Stimulated activated naive CD8-positive, alpha-beta T cell treated with anti-CD3 and anti-CD28 coated beads, Interleukin-15, amount 100 ng/mL, for 72 hours (primary cell): ENCODE measurements at regions not wholly inside any gene's neighbourhood (a gene's known extent, or its start where the extent isn't known, plus 50 kb on each side); places are given as distances from the start of the nearest gene placed in this dataset.

Experiments used
- ATAC-seq: fragments of 150-1000 bp; cut with Tn5 transposase; 2 replicates; pipeline ENCODE4 v1.10.0; 2021; ENCODE audit warnings: mild to moderate bottlenecking, moderate library complexity
- DNase-seq, 2 donors: peaks; one replicate each; pipeline ENCODE4 v3.0.0; 2021 to 2022
- H3K27ac Mint-ChIP-seq, 2 donors: one replicate each; pipeline ENCODE4 v1.8.0; 2022; ENCODE audit warnings: mild to moderate bottlenecking in 2 of 2, mixed read lengths in 2 of 2, moderate library complexity in 2 of 2
- H3K27me3 Mint-ChIP-seq: one replicate; pipeline ENCODE4 v1.8.0; 2022; ENCODE audit warnings: mixed read lengths
- H3K4me1 Mint-ChIP-seq: one replicate; pipeline ENCODE4 v1.8.0; 2022; ENCODE audit warnings: mild to moderate bottlenecking, mixed read lengths
- H3K4me3 Mint-ChIP-seq, 2 donors: one replicate each; pipeline ENCODE4 v1.8.0; 2022; ENCODE audit warnings: mild to moderate bottlenecking in 2 of 2, mixed read lengths in 2 of 2, moderate library complexity in 1 of 2
- H3K9me3 Mint-ChIP-seq, 2 donors: one replicate each; pipeline ENCODE4 v1.8.0; 2022; ENCODE audit warnings: mixed read lengths in 2 of 2

DNA sequence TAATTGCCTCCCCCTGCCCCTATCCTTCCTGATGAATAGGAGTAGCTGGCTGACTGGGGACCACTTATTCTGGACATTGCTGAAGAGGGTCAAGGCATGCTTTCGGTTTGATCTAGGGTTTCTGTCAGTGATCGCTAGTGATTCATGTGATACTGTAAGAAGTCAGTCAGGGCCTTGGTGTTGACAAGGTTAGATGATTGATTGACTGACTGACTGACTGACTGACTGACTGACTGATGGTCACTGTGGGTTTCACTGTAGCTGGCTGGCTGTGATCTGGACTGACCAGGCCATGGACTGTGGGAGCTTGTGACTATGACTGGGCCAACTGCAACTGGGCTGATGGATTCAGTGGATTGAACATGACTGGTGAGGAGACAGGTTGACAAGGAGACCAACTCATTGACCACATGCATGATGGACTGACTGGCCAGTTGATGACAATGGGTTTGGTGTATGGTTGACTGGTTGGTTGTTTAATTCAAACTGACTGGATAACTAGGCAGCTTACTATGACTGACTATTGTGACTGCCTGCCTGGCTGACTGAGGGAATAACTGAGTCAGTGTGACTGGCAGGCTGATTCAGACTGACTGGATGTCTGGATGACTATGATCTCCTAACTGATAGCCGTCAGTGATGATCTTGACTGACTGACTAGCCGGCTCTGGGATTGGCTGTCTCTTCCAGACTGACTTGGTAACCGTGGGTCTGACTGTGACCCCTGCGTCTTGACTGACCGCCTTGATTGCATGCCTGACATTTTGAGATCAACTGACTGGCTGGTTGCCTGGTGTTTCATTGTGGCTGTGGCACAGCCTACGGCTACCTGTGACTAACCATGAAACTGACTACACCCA is 509.9 kb downstream of the SHQ1 start:
- no peak overlapping the region for H3K27ac Mint-ChIP-seq

DNA sequence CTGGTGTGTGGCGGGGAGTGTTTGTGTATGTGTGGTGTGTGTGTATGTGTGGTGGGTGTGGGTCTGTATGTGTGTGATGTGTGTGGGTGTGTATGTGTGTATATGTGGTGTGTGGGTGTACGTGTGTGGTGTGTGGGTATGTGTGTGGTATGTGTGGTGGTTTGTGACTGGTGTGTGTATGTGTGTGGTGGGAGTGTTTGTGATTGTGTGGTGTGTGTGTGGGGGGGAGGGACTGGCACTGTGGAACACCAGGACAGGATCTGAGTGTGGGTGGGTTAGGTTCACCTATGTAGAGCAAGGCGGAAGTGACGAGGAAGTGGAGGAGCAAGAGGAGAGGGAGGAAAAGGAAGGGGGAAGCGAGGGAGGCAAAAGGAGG is 510.8 kb downstream of the SHQ1 start:
- ATAC-seq (no peak), DNase-seq (no peak)
- Mint-ChIP-seq H3K4me3 (no peak overlapping the region), H3K27me3 (no peaks in the 10 kb centered on the region), H3K4me1 (peaks cover 22% of the 10 kb centered on the region), H3K27ac (no peak overlapping the region), H3K9me3 (no peaks in the 10 kb centered on the region)

More for the DNA sequence above, 509.9 kb downstream of the SHQ1 start:
- Mint-ChIP-seq H3K27me3 (no peaks in the 10 kb centered on the region), H3K4me3 (no peak overlapping the region), H3K9me3 (no peaks in the 10 kb centered on the region), H3K4me1 (peaks cover 31% of the 10 kb centered on the region)
- ATAC-seq (peak; percentile 57), DNase-seq (peak in 1 of 2 donors; percentile 44)

DNA sequence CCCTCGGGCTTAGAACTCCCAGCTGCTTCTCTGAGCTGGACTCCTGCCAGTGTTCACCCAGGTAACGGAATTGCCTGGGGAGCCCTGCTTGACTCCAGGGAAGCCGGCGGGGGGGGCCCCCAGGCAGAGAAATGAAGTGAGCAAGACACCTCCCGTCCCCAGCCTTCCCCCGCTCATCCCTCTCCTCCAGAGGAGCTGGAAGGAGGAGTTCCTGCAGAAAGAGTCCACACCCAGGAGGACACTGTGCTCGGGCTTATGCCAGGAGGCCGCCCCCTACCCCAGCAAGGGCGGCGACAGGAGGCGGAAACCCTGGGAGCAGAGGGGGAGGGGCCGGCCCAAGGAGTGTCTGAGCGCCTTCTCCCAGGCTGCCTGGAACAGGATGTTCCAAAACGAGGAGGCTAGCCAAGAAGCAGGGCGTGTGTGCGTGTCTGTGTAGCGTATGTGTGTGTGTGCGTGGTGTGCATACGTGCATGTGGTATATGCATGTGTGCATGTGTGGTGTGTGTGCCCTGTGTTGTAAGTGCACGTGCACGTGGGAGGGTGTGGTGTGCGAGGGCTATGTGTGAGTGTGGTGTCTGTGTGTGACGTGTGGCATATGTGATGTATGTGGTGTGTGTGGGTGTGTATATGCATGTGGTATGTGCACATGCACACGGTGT is 511.3 kb downstream of the SHQ1 start:
- H3K9me3 Mint-ChIP-seq = no peaks in the 10 kb centered on the region
- no peak overlapping the region for H3K4me3 Mint-ChIP-seq
- DNase-seq (no peak), ATAC-seq (no peak)
- no peaks in the 10 kb centered on the region for H3K27me3 Mint-ChIP-seq
- peak overlapping the region in 1 of 2 donors; percentile 7 for H3K27ac Mint-ChIP-seq
- H3K4me1 Mint-ChIP-seq = peaks cover 17% of the 10 kb centered on the region

DNA sequence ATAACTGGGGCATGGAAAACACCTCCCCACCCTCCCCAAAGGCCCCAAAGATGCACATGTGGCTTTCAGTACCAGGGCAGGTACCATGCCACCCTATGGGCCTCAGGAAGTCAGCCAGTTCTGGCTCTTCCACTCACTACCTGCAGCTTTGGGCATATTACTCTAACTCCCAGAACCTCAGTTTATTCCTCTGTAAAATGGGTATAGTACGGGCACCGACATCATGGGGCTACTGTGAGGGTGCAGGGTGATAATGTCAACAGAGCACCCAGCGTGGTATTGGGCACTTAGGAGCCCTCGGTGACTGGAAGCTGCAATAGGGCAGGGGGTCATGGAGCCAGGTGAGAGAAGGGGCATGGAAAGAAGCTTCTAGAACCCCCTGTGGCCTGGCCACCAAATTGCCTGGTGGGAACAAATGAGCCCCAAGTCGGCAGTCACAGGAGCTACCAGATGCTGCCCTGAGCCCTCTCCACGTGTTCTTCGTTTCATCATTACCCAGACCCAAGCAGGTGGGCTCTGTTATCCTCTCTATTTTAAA is 512.1 kb downstream of the SHQ1 start:
- Mint-ChIP-seq H3K4me3 (no peak overlapping the region), H3K27ac (no peak overlapping the region), H3K4me1 (peaks cover 10% of the 10 kb centered on the region), H3K27me3 (no peaks in the 10 kb centered on the region), H3K9me3 (no peaks in the 10 kb centered on the region)
- DNase-seq (no peak), ATAC-seq (no peak)

DNA sequence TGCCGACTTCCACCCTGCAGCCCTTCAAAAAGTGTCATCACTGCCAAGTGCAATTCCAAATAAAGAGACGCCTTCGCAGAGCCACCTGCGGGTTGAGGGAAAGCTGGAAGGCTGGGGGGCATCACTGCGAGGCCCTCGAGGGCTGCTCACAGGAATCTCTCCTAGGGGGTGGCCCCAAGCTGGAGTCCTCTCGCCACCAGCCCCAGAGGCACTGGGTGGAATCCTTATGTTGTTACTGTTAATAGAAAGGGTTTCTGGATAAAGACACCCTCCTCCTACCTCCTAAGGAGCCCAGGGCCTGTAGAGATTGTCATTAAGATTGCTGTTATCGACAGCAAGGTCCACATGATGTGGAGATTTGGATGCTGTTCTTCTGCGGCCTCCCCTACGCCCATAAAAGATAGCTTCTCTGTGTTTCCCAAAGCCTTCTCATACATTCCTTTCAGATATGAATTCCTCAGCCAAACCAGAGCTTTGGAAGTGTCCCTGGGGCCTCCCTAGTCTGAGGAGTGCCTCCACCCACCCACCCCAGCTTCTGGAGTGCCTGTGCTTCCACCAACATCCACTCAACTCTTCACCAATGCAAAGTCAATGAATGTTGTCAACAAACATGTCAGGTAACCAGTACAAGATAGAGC is 512.7 kb downstream of the SHQ1 start:
- no peak for ATAC-seq

DNA sequence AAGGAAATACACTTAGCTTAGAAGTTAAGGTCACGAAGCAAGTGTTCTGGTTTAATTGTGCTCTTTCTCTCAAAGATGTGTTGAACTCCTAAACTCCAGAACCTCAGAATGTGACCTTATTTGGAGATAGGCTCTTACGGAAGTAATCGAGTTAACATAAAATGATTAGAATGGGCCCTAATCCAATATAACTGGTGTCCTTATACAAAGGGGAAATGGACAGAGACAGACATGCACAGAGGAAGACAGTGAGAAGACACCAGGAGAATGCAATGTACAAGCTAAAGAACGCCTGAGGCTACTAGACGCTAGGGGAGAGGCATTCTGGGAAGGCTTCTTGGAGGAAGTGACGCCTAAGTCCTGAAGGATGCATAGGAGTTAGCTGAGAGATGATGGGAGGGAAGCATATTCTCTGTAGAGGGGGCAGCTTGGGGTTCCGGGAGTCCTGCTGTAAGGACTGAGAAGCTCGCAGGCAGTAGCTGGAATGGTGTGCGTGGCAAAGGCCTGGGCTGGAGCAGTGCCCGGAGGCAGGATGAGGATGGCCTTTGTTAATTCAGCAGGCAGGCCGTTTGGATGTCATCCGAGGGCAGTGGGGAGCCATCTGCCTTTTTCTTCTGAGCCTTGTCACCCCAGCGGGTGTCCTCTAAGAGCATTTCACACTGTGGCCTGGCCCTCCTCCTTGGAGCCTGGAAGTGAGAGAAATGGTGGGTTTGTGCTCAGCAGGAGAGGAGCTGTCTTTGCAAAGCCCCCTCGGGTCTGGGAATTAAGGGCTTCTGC is 513.4 kb downstream of the SHQ1 start:
- Mint-ChIP-seq H3K4me3 (no peak overlapping the region), H3K9me3 (no peaks in the 10 kb centered on the region), H3K27ac (no peak overlapping the region), H3K27me3 (no peaks in the 10 kb centered on the region), H3K4me1 (no peaks in the 10 kb centered on the region)
- ATAC-seq (no peak), DNase-seq (no peak)

More for the DNA sequence above, 512.7 kb downstream of the SHQ1 start:
- no peaks in the 10 kb centered on the region for H3K27me3 Mint-ChIP-seq
- no peak overlapping the region for H3K4me3 Mint-ChIP-seq
- peaks cover 4% of the 10 kb centered on the region for H3K4me1 Mint-ChIP-seq
- DNase-seq = no peak
- no peak overlapping the region for H3K27ac Mint-ChIP-seq
- no peaks in the 10 kb centered on the region for H3K9me3 Mint-ChIP-seq

DNA sequence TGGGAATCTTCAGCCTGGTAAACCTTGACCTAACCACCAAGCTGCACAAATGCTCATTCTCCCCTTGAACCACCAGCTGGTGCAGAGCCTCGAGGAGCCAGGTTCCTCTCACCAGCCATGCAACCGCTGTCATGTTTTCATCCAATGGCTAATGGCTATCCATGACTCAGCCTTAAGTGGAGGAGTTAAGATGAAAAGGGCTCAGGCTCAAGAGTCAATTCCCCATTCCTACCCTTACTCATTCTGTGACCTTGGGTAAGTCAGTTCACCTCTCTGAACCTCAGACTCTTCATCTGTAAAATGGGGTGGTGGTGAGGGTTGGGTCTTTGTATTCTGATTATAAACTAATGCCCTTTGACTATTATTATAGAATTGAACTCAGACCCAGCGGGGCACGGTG is 515.6 kb downstream of the SHQ1 start:
- DNase-seq = no peak
- peaks cover 7% of the 10 kb centered on the region for H3K27me3 Mint-ChIP-seq
- ATAC-seq = no peak
- no peak overlapping the region for H3K4me3 Mint-ChIP-seq
- H3K27ac Mint-ChIP-seq = no peak overlapping the region
- H3K4me1 Mint-ChIP-seq = peaks cover 4% of the 10 kb centered on the region
- peaks cover 2% of the 10 kb centered on the region in 2 donors for H3K9me3 Mint-ChIP-seq

DNA sequence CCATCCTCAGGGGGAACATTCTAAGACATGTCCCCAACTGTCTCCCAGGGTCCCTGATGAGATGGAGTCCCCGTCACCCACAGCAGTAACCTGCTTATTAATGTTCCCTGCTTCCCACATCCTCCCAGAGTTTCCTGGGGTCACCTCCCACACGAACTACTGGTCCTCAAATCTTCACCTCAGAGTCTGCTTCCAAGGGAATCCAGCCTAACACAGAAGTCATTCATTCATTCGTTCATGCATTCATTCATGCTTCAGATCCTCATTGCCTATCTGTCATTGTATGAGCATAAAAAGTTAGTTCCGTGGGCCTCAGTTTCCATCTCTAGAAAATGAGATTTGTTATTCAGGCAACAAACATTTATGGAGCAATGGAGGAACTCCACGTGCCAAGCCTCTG is 516.2 kb downstream of the SHQ1 start:
- ATAC-seq (no peak), DNase-seq (no peak)
- Mint-ChIP-seq H3K27me3 (peaks cover 7% of the 10 kb centered on the region), H3K9me3 (peaks cover 9% of the 10 kb centered on the region in 2 donors), H3K4me1 (peaks cover 4% of the 10 kb centered on the region), H3K27ac (no peak overlapping the region), H3K4me3 (no peak overlapping the region)

DNA sequence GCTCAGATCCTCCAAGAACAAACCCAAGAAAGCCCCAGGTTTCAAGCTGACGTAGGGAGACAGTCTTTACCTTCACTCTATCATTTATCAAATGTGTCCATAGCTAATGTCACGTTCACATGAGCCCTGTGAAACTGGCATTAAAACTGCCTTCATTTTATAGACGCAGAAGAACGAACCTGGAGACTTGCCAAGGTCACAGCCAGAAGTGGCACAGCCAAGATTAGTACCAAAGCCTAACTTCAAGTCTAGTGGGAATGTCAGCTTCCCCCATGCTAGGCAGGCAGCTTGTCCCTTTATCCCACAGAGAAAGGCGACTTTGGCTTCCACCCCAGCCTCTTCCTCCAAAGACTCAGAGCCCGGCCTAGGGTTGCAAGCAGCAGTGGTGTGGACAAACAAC is 517.2 kb downstream of the SHQ1 start:
- H3K4me3 Mint-ChIP-seq = no peak overlapping the region
- peaks cover 7% of the 10 kb centered on the region for H3K27me3 Mint-ChIP-seq
- no peak for ATAC-seq
- peaks cover 4% of the 10 kb centered on the region for H3K4me1 Mint-ChIP-seq
- DNase-seq = no peak
- no peak overlapping the region for H3K27ac Mint-ChIP-seq
- H3K9me3 Mint-ChIP-seq = peaks cover 10 to 12% of the 10 kb centered on the region in 2 donors

DNA sequence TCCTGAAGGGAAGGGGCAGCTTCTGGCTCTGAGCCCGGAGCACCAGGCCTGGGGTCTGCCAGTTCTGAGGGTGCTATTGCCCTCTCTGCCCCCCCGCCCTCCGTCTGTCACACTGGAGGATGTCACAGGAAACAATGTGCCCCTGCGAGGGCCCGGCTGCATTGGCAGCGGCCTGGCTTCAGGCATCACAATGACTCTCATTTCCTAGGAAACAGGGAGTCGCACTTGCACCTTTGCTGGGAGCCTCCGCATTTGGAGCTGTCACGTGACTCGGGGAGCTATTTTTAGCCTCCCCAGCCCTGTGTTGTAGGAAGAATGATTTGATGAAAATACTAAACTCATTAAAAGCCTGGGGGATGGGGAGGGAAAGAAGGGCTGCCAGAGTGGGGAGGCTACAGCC is 518.9 kb downstream of the SHQ1 start:
- Mint-ChIP-seq H3K4me3 (no peak overlapping the region), H3K27ac (peak overlapping the region in 1 of 2 donors; percentile 81), H3K4me1 (peaks cover 4% of the 10 kb centered on the region), H3K9me3 (peaks cover 10 to 12% of the 10 kb centered on the region in 2 donors), H3K27me3 (peaks cover 7% of the 10 kb centered on the region)
- no peak for DNase-seq
- no peak for ATAC-seq

DNA sequence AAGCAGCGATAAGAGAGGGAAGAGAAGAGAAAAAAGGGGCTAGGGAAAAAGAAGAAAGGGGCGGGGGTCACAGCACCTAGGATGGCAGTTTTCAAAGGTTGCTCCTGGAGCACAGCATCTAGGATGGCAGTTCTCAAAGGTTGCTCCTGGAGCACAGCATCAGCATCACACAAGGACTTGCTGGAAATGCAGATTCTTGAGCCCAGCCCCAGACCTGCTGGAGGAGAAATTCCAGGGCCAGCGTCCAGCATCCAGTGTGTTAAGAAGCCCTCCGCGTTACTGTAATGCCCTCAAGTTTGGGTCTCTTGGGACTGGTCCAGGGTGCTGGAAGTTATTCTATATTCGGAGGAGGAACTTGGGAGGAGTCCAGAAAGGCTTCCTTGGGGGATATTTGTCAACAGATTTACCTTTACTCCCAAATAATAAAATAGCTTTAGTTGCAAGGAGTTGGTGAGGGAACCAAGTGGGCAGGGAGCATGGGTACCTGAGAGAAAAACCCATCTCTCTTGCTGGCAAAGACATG is 519.4 kb downstream of the SHQ1 start:
- peaks cover 7% of the 10 kb centered on the region for H3K27me3 Mint-ChIP-seq
- no peak overlapping the region for H3K27ac Mint-ChIP-seq
- peaks cover 4% of the 10 kb centered on the region for H3K4me1 Mint-ChIP-seq
- H3K4me3 Mint-ChIP-seq = no peak overlapping the region
- DNase-seq (no peak), ATAC-seq (no peak)
- peaks cover 10 to 12% of the 10 kb centered on the region in 2 donors for H3K9me3 Mint-ChIP-seq

DNA sequence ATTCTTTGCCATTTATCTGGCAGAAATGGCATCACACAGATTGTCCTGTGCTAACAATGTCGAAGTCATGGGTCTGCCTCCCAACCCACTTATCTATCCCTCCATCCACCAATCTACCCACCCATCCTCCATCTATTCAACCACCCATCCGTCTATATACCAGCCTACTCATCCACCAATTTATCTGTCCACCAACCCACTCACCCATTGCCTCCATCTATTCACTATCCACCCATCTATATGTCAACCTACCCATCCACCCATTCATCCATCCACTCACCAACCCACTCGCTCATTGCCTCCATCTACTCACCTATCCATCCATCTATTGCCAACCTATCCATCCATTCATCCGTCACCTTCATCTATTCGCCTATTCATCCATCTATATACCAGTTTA is 521.2 kb downstream of the SHQ1 start:
- no peak for DNase-seq
- no peak overlapping the region for H3K27ac Mint-ChIP-seq
- ATAC-seq = no peak
- H3K4me3 Mint-ChIP-seq = no peak overlapping the region
- peaks cover 7% of the 10 kb centered on the region for H3K27me3 Mint-ChIP-seq
- peaks cover 10 to 12% of the 10 kb centered on the region in 2 donors for H3K9me3 Mint-ChIP-seq
- peaks cover 4% of the 10 kb centered on the region for H3K4me1 Mint-ChIP-seq

DNA sequence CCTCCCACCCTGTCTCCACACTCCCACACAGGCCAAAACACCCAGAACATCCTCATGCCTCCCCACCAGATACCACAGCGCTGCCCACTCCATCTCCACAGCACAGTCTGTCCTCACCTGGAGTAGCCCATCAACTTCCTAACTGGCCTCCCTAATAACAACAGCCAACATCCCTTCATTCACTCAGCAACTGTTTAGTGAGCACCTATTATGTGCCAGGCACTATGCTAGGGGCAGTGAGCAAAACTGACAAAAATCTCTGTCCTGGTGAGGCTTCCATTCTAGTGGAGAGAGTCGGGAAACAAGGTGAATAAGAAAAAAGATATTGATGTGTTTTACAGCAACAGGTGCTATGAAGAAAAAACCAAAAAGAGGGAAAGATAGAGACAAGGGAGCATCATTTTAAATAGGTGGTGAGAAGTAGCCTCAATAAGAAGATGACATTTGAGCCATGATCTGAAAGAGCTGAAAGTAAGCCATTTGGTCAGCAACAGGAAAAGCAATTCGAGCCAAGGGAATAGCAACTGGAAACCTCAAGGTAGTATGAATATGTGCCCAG is 523.9 kb downstream of the SHQ1 start:
- peaks cover 7% of the 10 kb centered on the region for H3K27me3 Mint-ChIP-seq
- H3K9me3 Mint-ChIP-seq = peaks cover 10 to 12% of the 10 kb centered on the region in 2 donors
- peaks cover 1% of the 10 kb centered on the region for H3K4me1 Mint-ChIP-seq
- ATAC-seq = no peak
- H3K4me3 Mint-ChIP-seq = no peak overlapping the region
- DNase-seq = no peak
- H3K27ac Mint-ChIP-seq = no peak overlapping the region

DNA sequence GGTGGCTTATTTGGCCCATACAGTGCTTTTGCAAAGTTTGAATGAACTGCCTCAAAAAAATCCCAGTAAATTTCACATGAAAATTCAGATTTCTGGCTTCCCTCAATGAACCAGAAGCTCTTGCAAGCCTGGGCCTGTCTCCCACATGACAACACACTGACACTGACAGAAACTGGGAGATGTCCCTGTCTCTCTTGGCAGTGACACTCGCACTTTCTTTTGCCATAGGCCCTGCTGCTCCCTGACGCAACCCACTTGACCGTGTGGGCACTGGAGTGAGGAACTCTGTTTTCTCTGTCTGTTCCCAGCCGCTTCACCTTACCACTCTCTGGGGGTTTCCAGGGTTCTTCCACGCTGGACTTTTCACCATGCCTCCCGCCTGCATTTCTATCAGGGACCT is 524.5 kb downstream of the SHQ1 start:
- H3K4me1 Mint-ChIP-seq = no peaks in the 10 kb centered on the region
- ATAC-seq (no peak), DNase-seq (no peak)
- no peak overlapping the region for H3K27ac Mint-ChIP-seq
- H3K4me3 Mint-ChIP-seq = no peak overlapping the region
- peaks cover 6% of the 10 kb centered on the region for H3K27me3 Mint-ChIP-seq
- H3K9me3 Mint-ChIP-seq = peaks cover 10 to 12% of the 10 kb centered on the region in 2 donors
